ENCODE measurements at regions not wholly inside any gene's neighbourhood (a gene's known extent, or its start where the extent isn't known, plus 50 kb on each side); places are given as distances from the start of the nearest gene placed in this dataset.

DNA sequence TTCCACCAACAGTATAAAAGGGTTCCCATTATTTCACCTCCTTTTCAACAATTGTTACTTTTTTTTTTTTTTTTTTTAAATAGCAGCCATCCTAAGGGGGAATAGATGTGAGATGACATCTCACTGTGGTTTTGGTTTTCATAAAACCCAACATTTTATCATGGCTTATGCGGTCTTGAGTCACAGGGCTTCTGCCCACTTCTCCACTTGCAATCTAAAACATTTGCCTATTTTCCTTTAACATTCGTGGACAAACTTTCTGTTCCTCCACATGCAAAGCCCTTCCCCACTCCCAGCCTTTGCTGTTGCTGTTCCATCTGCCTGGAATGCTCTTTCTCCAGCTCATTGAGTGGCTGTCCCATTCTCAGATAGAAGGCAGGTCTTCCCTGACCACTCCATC lies 239.7 kb upstream of the KCNK2 start:
- H3K27me3 ChIP-seq (ENCODE audit: control insufficient read depth in 4 of 4, insufficient read depth in 4 of 4, low read length in 3 of 4): no peaks in the 10 kb centered on the region
- 76% methylated on average over 2 of the region's 2 CpGs for WGBS
- no peak overlapping the region for H3K4me3 ChIP-seq (ENCODE audit: low read depth in 1 of 3, low read length in 3 of 3)
- no peak for DNase-seq (ENCODE audit: low spot score)
- no peak overlapping the region for H3K9ac ChIP-seq (ENCODE audit: low read depth in 1 of 2, low read length in 2 of 2)
- H3K27ac ChIP-seq (ENCODE audit: low read depth in 1 of 2, low read length in 2 of 2): no peak overlapping the region
- H3K36me3 ChIP-seq (ENCODE audit: control insufficient read depth in 4 of 4, insufficient read depth in 3 of 4, low read depth in 1 of 4, low read length in 3 of 4): no peaks in the 10 kb centered on the region
- TF ChIP-seq GABPA (IDR thresholded peaks at IDR 0.05 in 1 of 2, conservative IDR thresholded peaks at IDR 0.05 in 1 of 2): no peak
- no peak for TF ChIP-seq HNF4G (IDR thresholded peaks at IDR 0.05)
- no peak for TF ChIP-seq REST (IDR thresholded peaks at IDR 0.05)
- no peak for TF ChIP-seq YY1 (IDR thresholded peaks at IDR 0.05)
- TF ChIP-seq, protein P1, sequence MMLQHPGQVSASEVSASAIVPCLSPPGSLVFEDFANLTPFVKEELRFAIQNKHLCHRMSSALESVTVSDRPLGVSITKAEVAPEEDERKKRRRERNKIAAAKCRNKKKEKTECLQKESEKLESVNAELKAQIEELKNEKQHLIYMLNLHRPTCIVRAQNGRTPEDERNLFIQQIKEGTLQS (IDR thresholded peaks at IDR 0.05): no peak
- TF ChIP-seq NR2F2 (IDR thresholded peaks at IDR 0.05): no peak
- TF ChIP-seq MAX (IDR thresholded peaks at IDR 0.05): no peak
- TF ChIP-seq, protein P2, sequence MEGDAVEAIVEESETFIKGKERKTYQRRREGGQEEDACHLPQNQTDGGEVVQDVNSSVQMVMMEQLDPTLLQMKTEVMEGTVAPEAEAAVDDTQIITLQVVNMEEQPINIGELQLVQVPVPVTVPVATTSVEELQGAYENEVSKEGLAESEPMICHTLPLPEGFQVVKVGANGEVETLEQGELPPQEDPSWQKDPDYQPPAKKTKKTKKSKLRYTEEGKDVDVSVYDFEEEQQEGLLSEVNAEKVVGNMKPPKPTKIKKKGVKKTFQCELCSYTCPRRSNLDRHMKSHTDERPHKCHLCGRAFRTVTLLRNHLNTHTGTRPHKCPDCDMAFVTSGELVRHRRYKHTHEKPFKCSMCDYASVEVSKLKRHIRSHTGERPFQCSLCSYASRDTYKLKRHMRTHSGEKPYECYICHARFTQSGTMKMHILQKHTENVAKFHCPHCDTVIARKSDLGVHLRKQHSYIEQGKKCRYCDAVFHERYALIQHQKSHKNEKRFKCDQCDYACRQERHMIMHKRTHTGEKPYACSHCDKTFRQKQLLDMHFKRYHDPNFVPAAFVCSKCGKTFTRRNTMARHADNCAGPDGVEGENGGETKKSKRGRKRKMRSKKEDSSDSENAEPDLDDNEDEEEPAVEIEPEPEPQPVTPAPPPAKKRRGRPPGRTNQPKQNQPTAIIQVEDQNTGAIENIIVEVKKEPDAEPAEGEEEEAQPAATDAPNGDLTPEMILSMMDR (IDR thresholded peaks at IDR 0.05; ENCODE audit: low read depth, low read length, missing input control): no peak
- TF ChIP-seq RAD21 (IDR thresholded peaks at IDR 0.05): no peak
- TF ChIP-seq JUND (IDR thresholded peaks at IDR 0.05): no peak
- TF ChIP-seq RXRA (IDR thresholded peaks at IDR 0.05): no peak
- no peak for TF ChIP-seq TAF1 (conservative IDR thresholded peaks at IDR 0.05)
- TF ChIP-seq, protein P3, sequence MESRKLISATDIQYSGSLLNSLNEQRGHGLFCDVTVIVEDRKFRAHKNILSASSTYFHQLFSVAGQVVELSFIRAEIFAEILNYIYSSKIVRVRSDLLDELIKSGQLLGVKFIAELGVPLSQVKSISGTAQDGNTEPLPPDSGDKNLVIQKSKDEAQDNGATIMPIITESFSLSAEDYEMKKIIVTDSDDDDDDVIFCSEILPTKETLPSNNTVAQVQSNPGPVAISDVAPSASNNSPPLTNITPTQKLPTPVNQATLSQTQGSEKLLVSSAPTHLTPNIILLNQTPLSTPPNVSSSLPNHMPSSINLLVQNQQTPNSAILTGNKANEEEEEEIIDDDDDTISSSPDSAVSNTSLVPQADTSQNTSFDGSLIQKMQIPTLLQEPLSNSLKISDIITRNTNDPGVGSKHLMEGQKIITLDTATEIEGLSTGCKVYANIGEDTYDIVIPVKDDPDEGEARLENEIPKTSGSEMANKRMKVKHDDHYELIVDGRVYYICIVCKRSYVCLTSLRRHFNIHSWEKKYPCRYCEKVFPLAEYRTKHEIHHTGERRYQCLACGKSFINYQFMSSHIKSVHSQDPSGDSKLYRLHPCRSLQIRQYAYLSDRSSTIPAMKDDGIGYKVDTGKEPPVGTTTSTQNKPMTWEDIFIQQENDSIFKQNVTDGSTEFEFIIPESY (IDR thresholded peaks at IDR 0.05): no peak
- TF ChIP-seq FOXA1 (IDR thresholded peaks at IDR 0.05): no peak
- no peak for TF ChIP-seq SP1 (IDR thresholded peaks at IDR 0.05)
- TF ChIP-seq FOXA2 (IDR thresholded peaks at IDR 0.05): no peak
- H3K4me1 ChIP-seq (ENCODE audit: control insufficient read depth in 4 of 4, insufficient read depth in 4 of 4, low read length in 3 of 4): no peaks in the 10 kb centered on the region
- no peaks in the 10 kb centered on the region for H3K9me3 ChIP-seq (ENCODE audit: control insufficient read depth in 4 of 4, low read length in 3 of 4)

DNA sequence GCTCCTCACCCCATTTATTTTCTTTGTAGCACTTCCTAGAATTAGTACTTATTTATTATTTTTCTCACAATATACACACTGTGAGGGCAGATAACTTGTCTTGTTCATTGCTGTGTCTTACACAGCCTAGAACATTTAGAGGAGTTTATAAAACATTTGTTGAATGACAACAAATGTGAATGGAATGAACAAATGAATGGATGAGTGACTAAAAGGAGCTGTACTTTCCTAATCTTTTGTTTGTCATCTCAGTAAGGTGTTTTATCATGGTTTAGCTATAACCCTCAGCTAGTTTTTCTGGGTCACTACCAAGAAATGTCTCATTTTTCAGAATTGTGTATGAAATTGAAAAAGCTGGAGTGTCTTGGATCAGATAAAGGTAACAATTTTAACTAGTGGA lies 239.3 kb upstream of the KCNK2 start:
- no peak for TF ChIP-seq SP1 (IDR thresholded peaks at IDR 0.05)
- TF ChIP-seq EGR1 (IDR thresholded peaks at IDR 0.05; ENCODE audit: low read depth in 2 of 2): no peak
- TF ChIP-seq NR2F2 (IDR thresholded peaks at IDR 0.05): no peak
- TF ChIP-seq, protein P3 (IDR thresholded peaks at IDR 0.05): no peak
- TF ChIP-seq REST (IDR thresholded peaks at IDR 0.05): no peak
- no peak for TF ChIP-seq HNF4G (IDR thresholded peaks at IDR 0.05)
- TF ChIP-seq RAD21 (IDR thresholded peaks at IDR 0.05): no peak
- no peak for TF ChIP-seq HNF4A (conservative IDR thresholded peaks at IDR 0.05)
- no peak for TF ChIP-seq FOXA2 (IDR thresholded peaks at IDR 0.05)
- TF ChIP-seq RXRA (IDR thresholded peaks at IDR 0.05): no peak
- no peak for TF ChIP-seq FOXA1 (IDR thresholded peaks at IDR 0.05)
- TF ChIP-seq, protein P1 (IDR thresholded peaks at IDR 0.05): no peak

More for the DNA sequence above, 239.3 kb upstream of the KCNK2 start:
- no peaks in the 10 kb centered on the region for H3K36me3 ChIP-seq (ENCODE audit: control insufficient read depth in 4 of 4, insufficient read depth in 3 of 4, low read depth in 1 of 4, low read length in 3 of 4)
- H3K9me3 ChIP-seq (ENCODE audit: control insufficient read depth in 4 of 4, low read length in 3 of 4): no peaks in the 10 kb centered on the region
- H3K4me1 ChIP-seq (ENCODE audit: control insufficient read depth in 4 of 4, insufficient read depth in 4 of 4, low read length in 3 of 4): no peaks in the 10 kb centered on the region
- H3K4me3 ChIP-seq (ENCODE audit: low read depth in 1 of 3, low read length in 3 of 3): no peak overlapping the region
- H3K27me3 ChIP-seq (ENCODE audit: control insufficient read depth in 4 of 4, insufficient read depth in 4 of 4, low read length in 3 of 4): no peaks in the 10 kb centered on the region
- H3K27ac ChIP-seq (ENCODE audit: low read depth in 1 of 2, low read length in 2 of 2): no peak overlapping the region
- no peak overlapping the region for H3K9ac ChIP-seq (ENCODE audit: low read depth in 1 of 2, low read length in 2 of 2)
- no peak for DNase-seq (ENCODE audit: low spot score)

Data from liver (tissue), 8 donors.